Forelimb muscle (tissue), 1 donor: ENCODE measurements at regions not wholly inside any gene's neighbourhood (a gene's known extent, or its start where the extent isn't known, plus 50 kb on each side); places are given as distances from the start of the nearest gene placed in this dataset.
"Not testable (repeated sequence)": the region's sequence is repeated elsewhere in the genome, so short reads cannot be mapped to it uniquely, and the experiment has no call there.

Experiments used
- DNase-seq: peaks from one replicate; pipeline ENCODE4 v3.0.0-alpha.2; 2013; ENCODE audit warnings: low read depth

DNA sequence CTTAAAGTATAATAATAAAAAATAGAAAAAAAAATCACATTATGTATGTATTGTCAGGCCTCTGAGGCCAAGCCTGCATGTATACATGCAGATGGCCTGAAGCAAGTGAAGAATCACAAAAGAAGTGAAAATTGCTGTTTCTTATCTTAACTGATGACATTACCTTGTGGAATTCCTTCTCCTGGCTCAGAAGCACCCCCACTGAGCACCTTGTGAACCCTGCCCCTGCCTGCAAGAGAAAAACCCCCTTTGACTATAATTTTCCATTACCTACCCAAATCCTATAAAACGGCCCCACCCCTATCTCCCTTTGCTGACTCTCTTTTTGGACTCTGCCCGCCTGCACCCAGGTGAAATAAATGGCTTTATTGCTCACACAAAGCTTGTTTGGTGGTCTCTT is 1086.5 kb downstream of the SORCS3 start:
- not testable (repeated sequence) for DNase-seq

DNA sequence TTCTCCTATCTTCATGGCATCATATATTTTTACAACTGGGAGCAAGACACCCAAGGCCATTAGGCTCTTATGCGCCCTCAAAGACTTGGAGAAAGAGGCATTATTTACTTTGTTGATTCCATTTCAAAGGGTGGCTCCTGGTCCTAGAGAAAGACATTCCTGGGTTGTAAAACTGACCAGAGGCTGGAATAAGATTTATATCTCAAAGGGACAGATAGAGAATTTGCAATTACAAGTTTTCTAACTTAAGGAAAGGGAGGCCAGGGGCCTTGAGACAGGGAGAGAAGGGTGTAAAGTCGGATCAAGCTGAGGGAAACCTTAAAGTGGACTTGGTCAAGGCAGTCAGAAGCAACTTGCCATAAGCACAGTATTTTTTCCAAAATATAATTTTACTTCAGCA is 1086.0 kb downstream of the SORCS3 start:
- no peak for DNase-seq

DNA sequence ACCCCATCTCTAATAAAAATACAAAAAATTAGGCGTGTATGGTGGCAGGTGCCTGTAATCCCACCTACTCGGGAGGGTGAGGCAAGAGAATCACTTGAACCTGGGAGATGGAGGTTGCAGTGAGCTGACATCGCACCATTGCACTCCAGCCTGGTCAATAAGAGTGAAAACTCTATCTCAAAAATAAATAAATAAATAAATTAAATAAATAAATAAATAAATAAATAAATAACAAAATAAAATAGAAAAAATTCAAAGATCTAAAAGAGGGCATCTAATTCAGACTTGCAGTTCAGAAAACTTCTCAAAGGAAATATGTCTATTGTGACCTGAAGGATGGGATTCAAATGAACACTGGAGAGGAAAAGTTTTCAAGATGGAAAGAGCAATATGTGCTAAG is 1085.1 kb downstream of the SORCS3 start:
- no peak for DNase-seq

DNA sequence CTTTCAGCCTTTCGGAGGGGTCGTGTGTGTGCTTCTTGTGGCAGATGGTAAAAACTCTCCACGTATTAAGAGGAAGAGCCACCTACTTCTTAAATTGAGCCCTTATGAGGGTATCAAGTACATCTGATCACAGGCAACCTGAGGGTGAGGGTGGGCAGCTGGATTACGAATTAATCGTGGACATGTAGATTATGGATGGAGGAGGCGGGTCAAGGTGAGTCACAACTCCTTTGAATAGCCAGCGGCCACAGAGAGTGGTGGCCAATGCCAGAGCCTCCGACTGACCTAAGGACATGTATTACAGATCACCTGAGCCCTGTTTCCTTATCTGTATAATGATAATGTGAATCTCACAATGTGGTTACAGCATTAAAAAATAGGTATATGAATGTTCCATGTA is 1083.9 kb downstream of the SORCS3 start:
- DNase-seq: no peak

DNA sequence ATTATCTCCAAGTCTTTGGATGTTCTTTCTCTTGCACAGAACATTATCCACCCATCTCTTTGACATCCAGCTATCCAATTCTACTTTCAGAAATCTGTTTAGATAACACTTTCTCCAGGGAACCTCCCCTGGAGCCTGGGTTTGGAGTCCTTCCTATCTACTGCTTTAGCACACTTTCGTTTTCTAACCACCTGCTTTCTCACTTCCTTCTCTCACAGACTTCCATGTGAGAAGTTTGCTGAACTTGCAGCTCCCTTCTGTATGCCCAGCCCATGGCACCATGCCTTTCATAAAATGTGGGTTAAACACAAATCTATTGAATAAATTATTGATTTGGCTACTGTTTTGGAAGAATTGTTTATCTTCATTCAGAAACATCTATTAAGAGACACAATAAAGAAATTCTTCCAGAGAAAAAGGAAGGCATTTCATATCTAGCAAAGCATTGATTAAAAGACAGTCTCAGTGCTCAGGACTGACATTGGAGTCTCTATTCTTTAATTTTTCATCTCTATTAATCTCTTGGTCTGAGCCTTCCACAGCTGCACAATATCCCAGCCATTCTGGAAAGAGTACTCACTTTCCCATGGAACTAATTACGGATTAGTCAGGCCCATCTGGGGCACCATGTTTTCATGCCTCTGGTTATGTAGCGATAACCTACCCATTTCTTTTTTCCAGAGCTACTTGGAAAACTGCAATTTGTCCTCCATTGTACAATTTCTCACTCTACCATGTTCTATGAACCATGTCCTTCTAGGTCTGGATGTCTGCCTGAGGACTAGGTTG is 1077.3 kb downstream of the SORCS3 start:
- no peak for DNase-seq

DNA sequence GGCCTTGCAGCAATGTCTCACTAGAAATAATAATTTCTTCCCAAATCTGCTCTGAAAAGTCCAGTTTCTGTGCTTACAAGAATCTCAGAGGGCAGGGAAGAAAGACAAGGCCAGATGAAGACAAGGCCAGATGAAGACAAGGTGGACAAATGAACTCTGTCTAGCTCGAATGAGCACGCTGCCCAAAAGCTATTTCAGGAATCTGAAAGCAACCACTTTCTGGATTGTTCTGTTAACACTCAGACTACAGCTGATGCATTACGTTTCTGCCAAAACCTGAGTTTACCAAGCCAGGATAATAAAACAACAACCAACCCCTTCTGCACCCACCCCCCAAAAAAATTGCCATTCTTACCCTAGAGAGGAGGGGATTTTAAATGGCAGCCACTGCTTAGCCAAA is 1073.6 kb downstream of the SORCS3 start:
- DNase-seq: no peak

DNA sequence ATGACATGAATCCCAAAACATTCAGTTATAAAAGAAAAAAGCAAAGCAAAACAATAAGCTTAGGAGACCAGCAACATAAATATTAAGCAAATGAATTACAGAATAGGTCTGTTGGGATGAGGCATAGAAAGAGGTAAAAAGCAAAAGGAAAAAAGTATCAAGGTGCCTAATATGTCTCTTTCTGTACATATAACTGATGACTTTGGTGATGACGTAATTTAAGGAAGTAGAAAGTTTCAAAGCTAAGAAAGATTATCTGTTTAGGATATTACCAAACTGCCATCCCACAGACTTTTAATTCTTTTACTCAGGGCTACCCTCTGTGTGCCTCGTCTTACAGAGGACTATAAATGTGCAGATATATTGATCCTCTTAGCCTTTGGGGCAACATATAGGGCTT is 1066.5 kb downstream of the SORCS3 start:
- no peak for DNase-seq

DNA sequence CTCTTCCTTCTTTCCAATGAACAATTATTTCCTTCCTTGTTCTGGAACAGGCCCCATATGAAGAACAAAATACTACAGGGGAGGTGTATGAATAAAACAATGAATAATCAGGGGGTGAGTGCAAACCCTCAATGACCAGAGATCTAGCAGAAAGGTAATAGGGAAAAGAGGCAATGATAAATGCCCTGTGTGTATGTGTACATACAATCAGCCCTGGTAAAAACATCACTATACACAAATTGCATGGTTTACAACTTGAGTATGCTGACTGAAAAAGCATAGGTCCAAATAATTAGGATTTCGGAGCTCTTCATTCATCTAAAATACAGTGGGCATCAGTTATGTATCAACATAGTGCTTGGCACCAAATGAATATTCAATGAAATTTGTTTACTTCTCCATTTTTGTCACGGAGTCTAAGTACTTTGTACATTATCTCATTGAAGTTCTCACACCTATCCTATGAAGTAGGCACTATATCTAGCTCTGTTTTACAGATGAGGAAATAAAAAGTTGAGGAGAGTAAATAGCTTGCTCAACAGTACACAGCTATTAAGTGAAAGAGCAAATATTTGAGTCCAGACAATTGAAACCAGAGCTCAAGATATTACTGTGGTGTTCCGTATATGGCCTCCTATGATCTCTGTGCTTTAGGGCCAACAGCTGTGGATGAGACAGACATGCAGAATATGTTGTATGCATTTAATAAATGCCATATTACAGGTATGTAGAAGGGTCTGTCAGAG is 1065.4 kb downstream of the SORCS3 start:
- DNase-seq: no peak

DNA sequence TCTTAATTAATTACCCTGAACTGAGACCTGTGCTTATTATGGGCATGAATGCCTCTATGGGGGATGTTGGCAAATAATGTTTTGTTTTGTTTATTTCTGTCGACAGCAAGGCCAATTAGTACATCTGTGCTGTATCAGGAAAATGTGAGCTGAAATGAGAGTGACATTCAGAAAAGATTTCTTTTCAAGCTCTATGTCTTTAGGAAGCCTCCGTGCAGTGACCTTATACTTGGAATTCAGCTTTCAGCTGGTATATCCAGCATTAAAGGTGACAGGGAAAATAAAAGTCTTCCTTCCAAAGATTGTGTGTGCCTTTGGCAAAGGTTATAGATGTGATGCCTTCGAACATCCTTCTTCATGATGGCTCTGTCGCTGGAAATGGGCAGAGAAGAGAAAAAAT is 1061.1 kb downstream of the SORCS3 start:
- no peak for DNase-seq

DNA sequence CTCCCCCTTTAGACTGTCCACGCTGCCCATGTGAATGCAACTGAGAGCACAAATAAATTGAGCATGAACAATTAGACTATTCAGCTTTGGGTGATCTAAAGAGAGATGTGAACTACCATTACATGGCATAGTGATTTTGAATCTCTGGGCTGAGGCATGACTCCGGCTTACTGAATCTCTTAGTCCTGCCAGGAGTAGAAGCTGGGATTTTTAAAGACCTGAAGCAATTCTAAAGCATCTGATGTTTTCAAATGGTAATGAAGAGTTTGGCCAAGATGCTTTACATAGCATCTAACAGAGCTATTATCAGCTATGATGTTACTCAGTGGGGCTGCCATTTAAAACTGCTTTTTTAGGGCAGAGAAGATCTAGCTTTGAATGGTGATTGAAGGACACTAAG is 1059.1 kb downstream of the SORCS3 start:
- DNase-seq: no peak

DNA sequence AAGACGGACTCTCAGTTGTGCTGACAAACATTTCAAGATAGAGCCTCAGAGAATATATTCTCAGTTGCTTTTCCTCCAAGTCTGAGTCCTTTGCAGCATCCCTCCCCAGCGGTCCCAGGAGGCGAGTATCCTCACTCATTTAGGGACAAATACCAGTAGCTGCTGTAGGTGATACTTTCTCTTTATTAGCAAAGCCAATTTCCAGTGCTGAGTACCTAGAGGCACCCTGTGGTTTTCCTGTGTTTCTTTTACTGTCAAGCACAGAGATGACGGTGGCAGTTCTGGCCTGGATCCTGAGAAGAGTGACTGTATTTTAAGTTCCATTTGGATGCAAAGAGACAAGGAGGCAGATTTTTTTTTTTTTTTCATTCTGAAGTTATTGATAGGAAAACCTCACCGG is 1058.4 kb downstream of the SORCS3 start:
- no peak for DNase-seq

DNA sequence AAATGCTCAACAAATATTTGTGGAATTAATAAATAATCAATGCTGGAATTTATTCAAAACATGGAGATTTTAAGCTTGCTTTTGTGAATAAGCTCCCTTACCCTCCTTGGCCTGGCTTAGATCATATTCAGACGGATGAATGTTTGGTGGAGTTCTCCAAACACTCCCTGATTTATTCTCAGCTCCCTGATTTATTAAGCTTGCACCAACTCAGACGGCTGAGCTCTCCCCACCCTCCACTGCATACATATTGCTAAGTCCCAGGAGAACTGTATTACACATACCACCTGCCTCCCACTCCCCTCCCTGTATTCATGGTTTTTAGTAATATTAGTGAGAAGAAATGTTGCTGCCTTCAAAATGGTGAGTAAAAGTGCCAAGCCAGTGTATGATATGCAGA is 1057.5 kb downstream of the SORCS3 start:
- DNase-seq: no peak

DNA sequence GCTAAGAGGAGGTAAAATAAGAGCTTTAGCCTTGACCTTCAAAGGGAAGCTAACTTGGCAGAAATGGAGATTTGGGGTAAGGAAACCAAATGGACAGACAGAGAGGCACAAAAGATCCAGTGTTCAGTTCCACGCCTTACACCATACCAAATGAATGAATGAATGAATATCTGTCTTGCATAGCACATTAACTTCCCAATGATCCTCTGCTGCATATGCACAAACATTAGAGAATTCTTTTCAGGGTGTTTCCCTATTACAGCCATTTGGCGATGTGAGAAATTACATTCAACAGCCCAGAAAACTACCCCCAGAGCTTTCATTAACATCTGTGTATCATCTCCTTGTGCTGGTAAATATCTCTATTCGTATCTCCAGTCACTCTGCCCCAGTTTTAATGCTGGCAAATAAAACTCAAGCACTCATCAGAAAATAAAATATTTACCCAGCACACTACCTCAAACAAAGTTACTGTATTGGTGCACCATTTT is 1056.2 kb downstream of the SORCS3 start:
- DNase-seq: no peak

DNA sequence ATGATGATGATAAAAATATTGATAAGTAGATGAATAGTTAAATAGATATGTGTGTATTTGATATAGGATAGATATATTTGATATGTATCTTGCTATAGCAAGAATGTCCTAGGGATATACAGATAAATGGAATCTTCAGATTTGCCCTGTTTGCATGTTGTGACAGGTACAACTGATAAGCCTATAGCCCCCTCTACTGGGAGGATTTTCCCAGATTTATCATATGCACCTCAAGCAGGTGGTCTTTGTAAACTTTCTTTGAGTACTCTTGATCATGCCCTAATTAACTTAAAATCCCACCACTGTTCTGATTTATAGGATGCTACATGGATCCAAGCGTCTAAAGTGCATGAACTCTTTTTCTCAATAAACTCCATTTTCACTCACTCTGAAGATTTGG is 1050.7 kb downstream of the SORCS3 start:
- no peak for DNase-seq

DNA sequence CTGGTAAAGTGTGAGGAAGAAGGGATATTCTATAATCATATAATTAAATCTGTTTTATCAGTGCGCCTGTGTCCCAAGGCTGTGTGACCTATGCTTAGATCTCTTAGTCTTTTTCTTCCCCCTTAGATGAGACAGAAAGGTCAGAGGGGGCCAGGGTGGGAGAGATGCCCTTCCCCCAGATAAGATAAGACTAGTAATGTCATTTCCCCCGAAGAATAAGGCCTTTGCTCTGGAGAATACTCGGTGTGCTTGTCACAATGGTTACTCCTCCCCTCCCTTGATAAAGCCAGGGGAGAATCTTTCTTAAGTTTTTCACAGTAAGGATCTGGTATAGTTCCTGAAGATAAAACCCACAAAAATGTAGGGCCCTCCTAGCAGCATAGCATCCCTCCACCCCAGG is 1041.8 kb downstream of the SORCS3 start:
- DNase-seq: no peak

DNA sequence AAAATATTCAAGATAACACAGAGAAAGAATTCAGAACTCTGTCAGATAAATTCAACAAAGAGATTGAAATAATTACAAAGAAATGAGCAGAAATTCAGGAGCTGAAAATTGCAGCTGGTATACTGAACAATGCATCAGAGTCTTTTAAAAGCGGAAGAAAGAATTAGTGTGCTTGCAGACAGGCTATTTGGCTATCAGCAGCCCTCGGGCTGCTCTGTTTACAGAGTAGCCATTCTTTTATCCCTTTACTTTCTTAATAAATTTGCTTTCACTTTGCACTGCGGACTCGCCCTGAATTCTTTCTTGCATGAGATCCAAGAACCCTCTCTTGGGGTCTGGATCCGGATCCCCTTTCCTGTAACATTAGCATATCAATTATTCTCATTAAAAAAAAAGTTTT is 1040.0 kb downstream of the SORCS3 start:
- DNase-seq: no peak

DNA sequence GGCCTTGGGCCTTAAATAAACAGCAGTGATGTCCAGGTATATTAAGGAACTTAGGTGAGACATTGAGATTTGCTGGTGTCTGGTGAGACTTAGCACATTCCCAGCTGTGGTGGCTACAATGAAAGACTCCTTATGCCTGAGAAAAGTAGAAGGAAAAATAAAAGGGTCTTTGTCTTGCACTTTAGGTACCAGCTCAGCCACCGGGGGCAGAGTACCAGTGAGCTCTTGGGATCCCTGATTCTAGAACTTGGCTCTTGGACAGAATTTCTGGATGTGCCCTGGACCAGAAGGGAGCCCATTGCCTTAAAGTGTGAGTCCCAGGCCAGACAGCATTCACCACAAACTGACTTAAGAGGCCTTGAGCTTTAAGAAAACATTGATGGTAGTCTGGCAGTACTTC is 1038.7 kb downstream of the SORCS3 start:
- DNase-seq: no peak

DNA sequence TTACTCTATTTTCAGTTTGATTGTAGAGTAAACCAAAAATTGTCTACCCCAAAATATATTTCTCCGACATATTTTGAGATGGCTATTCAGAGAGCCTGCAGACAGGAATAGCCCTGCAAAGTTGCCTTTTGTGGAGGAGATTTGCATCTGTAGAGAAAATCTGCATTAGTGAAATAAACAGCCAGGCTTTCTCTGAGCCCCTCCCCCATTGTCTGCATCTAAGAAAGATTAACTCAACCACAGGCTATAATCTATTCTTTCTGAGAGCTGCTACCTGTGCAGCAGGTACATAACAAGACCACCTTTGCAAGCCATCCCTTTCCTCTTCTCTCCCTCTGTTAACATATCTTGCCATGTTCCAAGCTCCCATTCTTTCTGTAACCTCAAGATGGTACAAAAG is 1034.2 kb downstream of the SORCS3 start:
- no peak for DNase-seq

DNA sequence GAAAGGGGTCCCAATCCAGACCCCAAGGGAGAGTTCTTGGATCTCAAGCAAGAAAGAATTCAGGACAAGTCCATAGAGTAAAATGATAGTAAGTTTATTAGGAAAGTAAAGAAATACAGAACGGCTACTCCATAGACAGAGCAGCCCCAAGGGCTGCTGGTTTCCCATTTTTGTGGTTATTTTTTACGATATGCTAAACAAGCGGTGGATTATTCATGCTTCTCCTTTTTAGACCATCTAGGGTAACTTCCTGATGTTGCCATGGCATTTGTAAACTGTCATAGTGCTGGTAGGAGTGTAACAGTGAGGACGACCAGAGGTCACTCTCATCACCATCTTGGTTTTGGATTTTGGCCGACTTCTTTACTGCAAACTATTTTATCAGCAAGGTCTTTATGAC is 1033.4 kb downstream of the SORCS3 start:
- DNase-seq: no peak

DNA sequence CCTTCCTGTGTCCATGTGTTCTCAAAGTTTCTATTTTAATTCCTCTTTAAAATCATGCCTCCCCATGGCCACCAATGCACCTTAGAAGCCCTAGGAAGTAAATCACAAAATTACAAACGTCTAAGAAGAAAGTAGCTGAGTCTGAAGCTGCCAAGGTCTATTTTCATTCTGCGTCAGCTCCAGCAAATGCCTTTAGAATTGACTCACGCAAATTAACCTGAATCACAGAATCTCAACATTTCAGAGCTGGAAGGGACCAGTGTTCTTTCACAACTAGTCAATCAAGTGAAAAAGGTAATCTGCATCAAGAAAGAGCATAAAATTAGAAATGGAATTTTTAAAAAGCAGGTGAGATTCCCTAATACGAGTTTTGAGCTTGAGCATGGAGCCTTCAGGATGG is 1017.6 kb downstream of the SORCS3 start:
- DNase-seq: no peak

DNA sequence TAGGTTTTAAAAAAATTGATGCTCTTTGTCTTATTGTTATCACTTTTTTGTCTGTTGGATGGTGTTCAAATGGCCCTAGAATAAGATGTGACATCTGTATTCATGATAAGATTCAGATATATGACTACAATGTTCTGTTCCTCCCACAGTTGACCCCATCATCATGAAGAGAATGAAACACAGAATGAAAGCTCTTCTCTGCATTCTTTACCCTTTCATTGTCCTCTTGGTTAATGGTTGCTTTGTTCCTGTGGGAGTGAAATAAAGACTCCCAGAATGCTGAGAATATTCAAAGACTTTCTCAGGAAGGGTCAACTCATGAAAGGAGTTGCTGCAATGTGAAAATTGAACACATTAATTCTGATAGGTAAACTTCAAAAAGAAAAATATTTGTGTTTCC is 1015.8 kb downstream of the SORCS3 start:
- DNase-seq: no peak

DNA sequence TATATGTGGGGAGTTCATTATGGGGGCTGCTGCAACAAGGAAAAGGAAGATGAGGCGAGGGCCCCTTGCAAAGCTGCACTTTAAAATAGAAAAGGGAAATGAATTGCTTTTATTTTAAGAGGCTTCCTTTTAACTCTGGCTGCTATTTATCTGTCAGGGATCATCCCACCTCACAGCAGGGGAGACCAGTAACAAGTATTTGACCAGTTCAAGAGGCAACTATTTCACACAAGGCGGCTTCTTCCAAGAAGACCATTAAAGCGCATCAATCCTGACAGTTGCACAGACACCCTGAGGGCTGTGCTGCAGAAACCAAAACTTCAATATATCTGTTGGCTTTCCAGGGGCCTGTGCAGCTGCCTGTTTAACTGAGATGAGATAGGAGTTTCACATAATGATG is 1009.2 kb downstream of the SORCS3 start:
- no peak for DNase-seq

DNA sequence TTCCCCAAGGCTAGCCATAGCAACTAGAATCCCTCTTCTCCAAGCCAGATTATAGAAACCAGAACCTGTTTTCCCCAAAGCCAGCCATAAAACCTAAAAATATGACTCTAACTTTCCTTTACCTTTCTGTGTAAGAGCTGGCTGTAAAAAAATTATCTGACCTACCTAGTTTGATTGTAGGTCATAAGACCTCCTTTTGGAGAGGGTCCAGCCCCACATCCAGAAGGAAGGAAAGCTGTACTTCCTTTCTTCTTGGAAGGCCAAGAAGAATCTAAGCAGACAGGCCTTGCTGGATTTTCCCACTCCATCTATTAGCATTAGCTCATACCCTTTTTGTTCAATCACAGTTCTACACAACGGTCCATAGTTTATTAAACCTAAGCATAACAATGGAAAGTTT is 1006.3 kb downstream of the SORCS3 start:
- no peak for DNase-seq
